Left forelimb (tissue), 1 donor: ENCODE measurements at regions not wholly inside any gene's neighbourhood (a gene's known extent, or its start where the extent isn't known, plus 50 kb on each side); places are given as distances from the start of the nearest gene placed in this dataset.
"Not testable (repeated sequence)": the region's sequence is repeated elsewhere in the genome, so short reads cannot be mapped to it uniquely, and the experiment has no call there.

Source experiments
- DNase-seq: peaks from one replicate; pipeline ENCODE4 v3.0.0-alpha.2; 2018; ENCODE audit warnings: low spot score

DNA sequence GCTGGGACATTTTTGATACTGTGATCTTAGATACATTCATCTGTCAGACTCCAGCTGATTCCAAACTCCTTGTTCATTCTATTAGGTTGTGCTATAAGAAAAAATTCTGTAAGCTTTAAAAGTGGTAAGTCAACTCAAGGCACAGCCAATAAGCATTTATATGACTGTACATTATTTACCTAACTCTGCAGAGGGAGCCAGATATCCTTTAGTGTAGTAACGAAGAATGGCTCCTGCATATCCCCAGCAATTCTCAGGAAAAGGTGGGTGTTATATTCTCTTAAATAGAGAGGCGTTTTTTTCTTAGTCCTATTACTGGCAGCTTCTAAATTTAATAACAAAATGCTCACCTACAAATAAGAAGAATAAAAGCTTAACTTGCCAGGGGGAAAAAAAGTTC is 374.3 kb upstream of the GOT2 start:
- DNase-seq, result no peak

DNA sequence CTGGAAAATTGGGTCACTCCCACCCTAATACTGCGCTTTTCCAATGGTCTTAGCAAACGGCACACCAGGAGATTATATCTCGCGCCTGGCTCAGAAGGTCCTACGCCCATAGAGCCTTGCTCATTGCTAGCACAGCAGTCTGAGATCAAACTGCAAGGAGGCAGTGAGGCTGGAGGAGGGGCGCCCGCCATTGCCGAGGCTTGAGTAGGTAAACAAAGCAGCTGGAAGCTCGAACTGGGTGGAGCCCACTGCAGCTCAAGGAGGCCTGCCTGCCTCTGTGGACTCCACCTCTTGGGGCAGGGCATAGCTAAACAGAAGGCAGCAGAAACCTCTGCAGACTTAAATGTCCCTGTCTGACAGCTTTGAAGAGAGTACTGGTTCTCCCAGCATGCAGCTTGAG is 362.6 kb upstream of the GOT2 start:
- DNase-seq, result not testable (repeated sequence)

DNA sequence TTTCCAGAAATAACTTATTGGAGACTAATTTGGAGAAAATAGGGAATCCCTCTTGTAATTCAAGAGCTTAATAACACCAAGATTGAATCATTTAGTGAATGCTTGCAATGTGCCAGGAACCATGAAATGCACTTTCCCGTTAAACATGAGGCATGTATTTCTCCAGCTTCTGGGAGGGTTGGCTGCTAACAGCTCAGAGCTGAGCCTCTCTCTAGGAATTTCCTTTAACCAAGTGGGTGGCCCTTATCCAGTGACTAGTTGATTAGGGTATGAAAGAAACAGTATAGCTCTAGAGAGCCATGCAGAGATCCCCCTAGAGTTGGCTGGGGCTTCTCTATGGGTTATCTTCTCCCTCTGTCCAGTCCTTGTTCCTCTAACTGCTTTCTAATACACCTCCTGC is 356.4 kb upstream of the GOT2 start:
- no peak for DNase-seq

DNA sequence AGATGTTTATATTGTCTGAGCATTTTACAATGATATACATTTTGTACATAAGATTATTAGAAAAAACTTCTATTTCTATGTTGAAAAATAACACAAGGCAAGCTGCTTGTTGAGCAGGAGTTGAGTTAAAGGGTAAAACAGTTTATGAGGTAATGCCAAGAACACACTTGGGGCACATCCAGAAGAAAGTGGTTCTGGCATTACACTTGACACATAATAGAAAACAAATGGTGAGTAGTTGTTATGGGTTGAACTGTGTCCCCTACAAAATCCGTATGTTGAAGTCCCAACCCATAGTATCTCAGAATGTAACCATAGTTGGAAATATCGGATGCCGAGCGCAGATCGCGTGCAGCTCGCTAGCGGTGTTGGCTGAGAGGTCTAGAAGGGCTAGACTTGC is 354.3 kb upstream of the GOT2 start:
- no peak for DNase-seq

DNA sequence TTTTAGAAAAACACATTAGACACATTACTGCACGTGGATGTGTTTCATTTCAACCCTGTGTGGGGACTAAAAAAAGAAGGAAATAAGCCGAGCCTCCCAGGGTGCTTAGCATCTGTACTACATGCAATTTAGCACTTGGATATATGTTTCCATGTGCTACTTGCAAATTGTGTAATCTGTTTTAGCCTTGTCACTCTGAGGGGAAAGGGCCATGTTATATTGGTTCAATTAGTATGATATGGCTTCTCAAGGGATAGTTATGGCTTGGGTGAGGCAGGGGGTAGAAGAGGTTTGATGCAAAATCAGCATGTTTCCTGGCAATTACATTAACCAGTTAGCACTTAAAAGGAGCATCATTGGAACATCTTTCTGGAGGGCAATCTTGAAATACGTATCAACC is 353.5 kb upstream of the GOT2 start:
- DNase-seq, result no peak

DNA sequence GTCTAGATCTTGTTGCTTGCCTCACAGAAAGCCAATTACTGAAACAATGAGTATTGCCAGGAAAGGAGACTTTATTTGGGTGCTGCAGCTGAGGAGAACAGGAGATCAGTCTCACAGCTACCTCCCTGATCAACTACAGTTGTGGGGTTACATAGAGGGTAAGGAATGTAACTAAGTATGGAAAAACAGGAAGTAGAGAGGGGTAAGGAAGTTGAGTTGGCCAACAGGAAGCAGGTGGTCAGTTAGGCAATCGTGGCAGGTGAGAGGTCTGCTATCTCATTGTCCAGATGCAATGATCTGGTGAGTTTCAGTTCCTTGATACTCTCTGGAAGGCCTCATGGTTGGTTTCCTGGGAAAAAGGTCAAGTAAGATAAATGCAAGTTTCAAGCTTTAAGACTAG is 333.1 kb upstream of the GOT2 start:
- no peak for DNase-seq

DNA sequence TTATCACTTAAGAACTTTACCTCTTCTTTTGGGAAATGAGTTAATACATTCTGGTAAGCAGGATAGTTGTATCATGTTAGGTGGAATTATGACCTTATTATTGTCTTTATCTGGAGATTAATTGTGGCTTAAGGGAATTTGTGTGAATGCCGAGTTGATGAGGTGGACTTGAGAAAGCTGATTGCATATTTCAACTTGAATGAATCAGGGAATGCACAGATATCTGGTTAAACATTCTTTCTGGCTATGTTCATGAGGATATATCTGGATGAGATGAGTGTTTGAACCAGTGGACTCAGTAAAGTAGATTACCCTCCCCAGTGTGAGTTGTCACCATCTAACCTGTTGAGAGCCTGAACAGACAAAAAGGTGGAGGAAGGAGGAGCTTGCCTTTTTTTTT is 326.1 kb upstream of the GOT2 start:
- no peak for DNase-seq

DNA sequence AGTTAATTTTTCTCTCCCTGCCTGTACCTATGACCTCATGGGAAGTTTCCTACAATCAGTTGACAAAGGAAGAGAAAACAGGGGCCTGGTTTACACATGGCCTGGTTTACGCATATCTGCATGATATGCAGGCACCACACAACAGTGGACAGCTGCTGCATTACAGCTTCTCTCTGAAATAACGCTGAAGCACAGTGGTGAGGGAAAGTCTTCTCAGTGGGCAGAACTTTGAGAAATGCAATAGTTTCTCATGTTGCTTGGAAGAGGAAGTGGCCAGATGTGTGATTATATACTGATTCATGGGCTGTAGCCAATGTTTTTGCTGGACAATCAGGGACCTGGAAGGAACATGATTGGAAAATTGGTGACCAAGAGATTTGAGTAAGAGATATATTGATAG is 324.1 kb upstream of the GOT2 start:
- no peak for DNase-seq

DNA sequence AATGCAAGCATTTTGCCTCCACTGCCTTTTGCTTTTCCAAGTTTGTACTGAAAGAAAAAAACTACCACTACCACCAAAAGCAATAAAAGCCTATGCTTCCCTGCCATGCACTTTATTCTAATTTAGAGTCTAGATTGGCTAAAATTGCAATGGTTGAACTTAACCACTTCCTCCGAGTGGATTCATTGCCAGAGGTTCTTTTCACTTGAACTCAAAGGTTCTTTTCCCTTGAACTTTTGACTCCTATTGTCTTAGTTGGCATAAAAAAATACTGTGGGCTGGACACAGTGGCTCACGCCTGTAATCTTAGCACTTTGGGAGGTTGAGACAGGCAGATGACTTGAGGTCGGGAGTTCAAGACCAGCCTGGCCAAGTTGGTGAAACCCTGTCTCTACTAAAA is 319.8 kb upstream of the GOT2 start:
- DNase-seq, result no peak

DNA sequence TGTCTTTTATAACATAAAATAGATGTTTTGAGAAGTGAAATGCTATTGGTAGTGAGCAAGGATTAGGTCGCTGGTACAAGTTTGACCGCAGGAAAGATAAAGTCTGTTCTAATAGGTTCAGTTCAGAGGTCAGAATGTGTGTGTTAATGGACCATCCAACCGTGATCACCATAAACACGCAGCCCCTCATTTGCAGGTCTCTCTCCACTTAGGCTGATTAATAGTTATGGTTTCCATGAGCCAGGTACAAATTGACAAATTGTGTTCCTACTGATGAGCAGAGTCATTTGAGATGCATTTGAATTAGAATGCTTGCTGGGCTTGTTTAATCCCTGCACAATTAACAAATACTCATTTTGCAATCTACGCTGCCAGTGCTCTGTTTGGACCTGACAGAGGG is 318.1 kb upstream of the GOT2 start:
- DNase-seq, result no peak

DNA sequence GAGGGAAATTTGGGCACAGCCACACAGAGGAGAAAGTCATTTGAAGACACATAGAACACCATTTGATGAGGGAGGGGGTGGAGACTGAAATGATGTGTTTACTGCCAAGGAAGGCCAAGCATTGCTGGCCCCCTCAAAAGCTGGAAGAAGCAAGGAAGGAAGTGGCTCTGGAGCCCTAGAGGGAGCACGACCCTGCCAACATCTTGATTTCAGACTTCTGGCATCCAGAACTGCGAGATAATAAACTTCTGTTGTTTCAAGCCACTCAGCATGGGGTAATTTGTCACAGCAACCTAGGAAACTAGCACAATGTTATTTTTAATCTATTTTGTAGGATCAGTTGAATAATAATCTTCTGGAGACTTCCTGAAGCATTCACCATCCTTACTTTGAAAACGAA is 314.8 kb upstream of the GOT2 start:
- DNase-seq, result no peak

DNA sequence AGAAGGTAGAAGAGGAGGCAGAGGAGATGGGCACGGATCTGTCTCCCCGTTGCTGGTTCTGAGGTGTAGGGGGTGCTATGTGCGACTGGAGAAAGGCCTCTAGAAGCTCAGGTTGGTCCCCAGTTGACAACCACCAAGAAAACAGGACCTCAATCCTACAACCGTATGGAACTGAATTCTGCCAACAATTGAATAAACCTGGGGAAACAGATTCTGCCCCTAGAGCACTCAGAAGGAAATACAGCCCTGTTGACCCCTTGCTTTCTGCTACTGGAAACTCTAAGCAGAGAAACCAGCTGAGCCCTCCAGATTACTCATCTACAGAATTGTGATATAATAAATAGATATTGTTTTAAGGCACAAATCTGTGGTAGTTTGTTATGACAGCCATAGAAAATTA is 313.0 kb upstream of the GOT2 start:
- no peak for DNase-seq

DNA sequence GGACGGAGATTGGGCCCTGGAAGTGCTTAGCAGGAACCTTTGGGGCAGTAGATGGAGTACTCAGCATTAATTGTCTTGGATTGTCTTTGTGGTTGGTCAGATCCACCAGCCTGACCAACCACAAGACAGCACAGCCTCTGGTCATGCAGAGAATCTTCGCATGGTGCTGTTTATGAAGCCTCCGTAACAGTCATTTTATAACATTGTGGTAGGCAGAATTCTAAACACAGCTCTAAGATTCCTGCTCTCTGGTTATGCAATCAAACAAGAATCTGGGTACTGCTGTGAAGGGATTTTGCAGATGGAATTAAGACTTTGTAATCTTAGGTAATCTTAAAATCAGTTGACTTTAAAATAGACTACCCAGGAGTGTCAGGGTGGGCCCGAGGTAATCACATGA is 312.2 kb upstream of the GOT2 start:
- no peak for DNase-seq

DNA sequence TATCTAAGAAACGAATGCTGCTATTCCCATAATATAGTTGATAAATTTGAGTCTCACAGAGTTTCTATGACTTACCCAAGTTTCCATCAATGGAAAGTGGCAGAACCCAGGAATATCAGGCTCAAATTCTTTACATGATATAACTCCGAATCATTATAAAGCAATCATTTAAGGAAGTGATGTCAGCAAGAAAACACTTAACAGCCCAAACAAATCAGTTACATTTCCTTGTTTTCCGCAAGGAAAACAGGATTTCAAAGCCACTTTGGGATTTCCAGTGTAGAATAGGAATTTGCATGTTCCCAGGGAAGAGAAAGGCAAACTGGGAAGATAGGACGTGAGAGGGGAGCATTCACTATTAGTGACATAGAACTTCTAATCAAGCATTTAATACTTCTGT is 311.4 kb upstream of the GOT2 start:
- no peak for DNase-seq

DNA sequence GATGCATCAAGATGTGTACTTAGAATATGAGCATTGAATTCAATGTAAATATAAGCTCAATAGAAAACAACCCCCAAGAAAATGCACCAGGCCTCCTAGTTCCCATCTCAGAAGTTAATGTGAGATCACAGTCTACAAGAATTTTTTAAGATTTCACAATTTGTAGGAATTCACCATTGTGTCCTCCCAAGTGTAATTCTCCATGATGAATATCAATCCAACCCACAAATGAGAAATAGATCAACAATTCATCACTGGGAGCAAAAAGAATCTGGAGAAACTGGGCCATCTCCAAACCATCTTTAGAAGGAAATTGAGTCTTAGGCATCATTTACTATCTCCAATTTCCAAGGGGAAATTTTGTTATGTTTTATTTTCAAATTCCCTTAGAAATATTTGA is 310.5 kb upstream of the GOT2 start:
- no peak for DNase-seq

DNA sequence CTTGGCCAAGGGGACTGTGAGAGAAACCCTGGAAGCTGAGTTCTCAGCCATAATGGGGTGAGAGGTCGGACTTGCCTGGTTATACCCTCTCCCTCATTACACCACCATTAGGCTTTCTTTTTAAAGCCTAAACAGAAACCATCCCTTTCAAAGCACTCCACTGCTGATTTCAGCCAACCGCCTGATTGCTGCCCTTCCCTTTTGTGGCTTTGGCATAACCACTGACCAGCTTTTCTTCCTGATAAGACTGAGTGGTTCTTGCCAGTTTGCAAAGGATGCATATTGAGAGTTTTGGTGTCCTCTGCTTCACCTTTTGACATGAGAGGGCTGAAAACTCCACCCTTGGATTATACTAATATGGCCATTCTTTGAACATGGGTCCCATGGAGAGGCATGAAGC is 308.2 kb upstream of the GOT2 start:
- no peak for DNase-seq

DNA sequence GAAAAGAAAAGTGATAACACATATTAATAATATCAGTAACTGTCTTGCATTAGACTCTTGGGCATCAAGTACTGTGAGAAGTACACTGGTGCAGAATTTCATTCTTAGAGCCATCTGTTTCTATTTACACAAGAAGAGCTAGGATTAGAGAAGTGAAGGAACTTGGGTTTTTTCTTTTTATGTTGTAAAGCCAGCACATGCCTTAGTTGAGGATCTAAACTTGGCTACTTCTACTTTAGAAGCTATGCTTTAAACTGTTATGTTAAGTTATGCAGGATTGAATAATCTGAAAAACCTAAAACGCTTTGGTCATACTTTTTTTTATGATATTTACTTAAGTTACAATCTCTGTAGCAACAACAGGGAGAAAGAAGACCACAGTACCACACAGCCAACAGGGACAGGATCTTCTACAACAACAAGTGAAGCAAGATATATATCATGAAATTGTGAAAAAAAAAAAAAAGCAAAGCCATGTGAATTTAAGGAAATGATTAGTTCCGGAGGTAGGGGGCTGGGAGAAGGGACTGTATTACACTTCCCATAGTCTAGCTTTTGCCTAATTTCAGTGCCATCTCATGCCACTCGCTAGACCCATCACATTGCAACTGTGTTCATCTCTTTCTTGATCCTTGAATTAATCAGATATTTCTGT is 305.1 kb upstream of the GOT2 start:
- no peak for DNase-seq

DNA sequence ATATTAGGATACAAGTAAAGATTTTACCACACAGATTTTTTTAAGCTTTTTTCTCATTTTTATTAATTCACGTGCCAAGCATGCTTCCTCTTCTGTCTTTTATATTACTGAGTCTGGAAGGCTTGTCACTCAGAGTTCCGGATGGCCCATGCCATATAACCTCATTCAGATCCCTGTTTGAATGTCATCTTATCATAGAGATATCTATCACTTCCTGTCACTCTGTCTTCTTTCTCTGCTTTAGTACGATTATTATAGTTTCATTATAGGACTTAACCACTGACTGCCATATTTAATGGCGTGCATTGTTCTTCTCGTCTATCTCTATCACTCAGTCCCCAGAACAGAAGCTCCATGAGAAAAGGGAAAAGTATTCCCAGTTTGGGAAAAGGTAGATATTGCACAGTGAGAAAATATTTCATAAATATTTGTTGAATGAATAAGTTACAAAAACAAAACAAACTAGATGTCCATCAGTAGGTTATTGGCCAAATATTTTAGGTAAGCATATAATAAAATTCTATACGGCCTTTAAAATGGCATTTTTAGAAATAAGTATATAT is 296.9 kb upstream of the GOT2 start:
- DNase-seq, result no peak

DNA sequence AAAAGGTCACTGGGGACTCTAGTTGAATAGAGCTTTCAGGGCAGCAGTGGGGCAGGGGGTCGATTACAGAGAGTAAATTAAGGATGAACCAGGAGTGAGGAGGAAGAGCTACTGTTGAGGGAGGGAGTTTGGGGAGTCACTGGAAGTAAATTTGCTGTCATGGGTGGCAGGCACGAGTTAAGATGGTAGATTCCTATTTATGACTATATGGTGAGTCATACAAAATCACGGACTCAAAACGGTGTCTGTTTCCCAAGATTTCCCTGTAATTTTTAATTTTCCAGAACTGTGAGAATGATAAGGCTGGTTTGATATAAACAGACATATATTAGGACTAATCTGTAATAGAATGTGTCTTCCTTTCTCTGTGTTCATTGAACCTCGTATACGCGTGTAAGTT is 287.6 kb upstream of the GOT2 start:
- DNase-seq, result no peak

DNA sequence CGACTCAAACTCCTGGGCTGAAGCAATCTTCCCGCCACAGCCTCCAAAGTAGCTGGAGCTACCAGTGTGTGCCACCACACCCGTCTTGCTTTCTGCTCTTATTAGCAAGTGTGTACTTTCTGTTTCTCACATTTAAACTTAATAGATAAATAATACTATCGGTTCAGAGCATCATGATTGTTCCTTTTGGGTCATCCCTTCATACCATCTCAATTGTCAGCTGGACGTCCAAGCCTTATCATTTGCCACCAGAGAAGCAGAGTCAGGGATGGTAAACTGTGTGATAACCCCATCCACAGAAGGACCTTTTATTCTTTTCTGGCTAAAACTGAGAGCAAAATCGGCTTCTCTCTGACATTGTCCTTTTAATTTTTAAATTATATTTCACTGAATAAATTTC is 279.8 kb upstream of the GOT2 start:
- DNase-seq, result no peak

DNA sequence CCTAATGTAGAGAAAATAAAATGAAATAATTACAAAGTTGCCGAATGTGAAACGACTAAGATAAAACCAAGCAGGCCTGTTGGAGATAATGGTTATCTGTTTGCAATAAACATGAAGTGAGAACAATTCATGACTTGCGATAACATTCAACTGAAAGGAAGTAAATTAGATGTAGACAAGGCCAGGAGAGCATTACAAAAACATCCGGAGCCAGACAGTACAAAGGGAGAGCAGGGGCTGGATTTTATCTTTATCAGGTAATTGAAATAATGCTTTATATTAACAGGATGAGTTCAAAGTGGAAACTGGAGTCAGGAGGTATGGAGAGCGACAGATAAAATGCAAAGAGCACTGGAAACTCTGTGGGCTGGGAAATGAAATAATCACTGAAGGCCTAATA is 265.6 kb upstream of the GOT2 start:
- no peak for DNase-seq

DNA sequence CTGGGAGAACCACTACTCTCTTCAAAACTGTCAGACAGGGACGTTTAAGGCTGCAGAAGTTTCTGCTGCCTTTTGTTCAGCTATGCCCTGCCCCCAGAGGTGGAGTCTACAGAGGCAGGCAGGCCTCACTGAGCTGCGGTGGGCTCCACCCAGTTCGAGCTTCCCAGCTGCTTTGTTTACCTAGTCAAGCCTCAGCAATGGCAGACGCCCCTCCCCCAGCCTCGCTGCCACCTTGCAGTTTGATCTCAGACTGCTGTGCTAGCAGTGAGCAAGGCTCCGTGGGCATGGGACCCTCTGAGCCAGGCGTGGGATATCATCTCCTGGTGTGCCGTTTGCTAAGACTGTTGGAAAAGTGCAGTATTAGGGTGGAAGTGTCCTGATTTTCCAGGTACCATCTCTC is 258.6 kb upstream of the GOT2 start:
- DNase-seq, result not testable (repeated sequence)

DNA sequence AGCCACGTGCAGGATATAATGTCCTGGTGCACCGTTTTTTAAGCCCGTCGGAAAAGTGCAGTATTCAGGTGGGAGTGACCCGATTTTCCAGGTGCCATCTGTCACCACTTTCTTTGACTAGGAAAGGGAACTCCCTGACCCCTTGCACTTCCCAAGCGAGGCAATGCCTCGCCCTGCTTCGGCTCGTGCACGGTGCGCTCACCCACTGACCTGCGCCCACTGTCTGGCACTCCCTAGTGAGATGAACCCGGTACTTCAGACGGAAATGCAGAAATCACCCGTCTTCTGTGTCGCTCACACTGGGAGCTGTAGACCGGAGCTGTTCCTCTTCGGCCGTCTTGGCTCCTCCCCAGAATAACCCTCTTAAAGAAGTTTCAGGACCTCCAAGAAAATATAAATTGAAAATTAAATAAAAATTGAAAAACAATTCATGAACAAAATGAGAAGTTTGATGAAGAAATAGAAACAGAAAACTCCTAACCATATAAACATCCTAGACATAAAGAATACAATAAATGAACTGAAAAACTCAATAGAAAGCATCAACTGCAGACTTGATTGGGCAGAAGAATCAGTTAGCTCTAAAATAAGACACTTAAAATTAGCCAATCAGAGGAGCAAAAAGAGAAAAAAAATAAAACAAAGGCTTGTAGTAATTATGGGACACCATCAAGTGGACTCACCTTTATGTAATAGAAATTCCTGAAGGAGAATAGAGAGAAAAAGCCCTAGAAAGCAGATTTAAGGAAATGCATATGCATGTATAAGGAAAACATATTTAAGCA is 249.3 kb upstream of the GOT2 start:
- not testable (repeated sequence) for DNase-seq

DNA sequence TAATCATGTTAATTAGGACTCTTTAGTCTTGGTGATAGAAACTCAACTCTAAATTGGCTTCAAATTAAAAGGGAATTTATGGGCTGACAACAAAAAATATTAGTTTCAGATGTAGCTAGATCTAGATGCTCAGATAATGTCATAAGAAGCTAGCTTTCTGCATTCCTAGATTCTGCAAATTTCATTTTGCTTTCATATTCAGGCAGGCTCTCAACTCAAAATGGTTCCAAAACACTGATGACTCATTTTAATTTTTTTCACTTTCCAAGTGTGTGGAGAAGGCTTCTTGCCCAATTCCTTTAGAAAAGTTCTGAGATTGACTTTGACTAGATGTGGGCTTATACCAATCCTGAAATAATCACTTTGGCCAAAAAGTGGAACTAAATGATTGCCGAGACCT is 236.7 kb upstream of the GOT2 start:
- no peak for DNase-seq
